GM18867 (cell line): ENCODE measurements at regions not wholly inside any gene's neighbourhood (a gene's known extent, or its start where the extent isn't known, plus 50 kb on each side); places are given as distances from the start of the nearest gene placed in this dataset.

Experiments used
- ATAC-seq: cut with Tn5 transposase; IDR thresholded peaks from one replicate; pipeline ENCODE4 v1.9.1; 2021; ENCODE audit warnings: mild to moderate bottlenecking, moderate library complexity; ENCODE audit not compliant: unreplicated experiment

DNA sequence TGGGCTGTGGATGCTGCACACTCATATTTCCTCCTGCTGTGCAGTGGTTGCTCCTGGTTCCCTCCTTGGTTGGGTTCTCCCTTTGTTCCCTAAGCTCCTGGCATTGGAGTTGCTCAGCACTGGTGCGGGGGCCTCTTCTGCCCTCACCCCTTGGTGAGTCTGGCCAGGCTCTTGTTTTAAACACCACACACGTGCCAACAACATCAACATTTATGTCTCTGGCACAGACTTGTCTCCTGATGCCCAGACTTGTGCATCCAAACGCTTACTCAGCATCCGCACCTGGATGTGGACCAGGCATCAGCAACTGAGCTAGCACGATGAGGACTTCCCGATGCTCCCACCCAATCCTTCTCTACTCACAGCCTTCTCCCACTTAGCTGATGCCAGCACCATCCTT, 627.6 kb downstream of the NPHP4 start:
- no peak for ATAC-seq

DNA sequence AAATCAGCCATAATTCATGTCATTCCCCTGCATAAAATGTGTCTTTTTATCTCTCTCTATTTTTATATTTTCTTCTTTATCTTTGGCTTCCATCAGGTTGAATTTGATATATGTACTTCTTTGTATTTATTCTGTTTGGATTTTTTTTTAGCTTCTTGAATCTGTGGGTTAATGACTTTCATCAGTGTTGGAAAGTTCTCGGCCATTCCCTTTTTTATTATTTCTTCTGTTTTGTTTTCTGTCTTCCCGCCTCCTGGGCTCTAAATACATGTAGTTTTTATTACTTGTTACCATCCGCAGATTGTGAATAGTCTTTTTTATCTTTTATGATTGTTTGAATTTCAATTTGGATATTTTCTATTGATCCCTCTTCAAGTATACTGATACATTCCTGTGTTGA, 637.5 kb downstream of the NPHP4 start:
- no peak for ATAC-seq

DNA sequence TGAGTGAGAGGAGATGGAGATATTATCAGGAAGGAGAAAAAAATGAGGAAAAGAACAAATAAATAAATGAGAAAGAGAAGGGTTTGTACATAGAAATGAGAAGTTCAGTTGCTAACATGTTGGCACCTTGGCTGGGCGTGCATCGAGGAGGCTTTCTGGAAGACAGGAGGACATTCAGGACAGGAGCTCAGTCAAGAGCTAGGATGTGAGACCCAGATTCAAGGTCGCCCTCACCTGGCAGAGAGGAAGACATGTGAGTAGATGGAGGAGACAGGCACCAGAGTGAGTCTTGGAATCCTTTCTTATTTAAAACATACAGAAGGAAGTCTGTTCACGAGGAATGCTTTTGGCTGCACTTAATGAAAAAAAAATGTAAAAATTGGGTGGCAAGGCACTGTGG, 640.9 kb downstream of the NPHP4 start:
- ATAC-seq: no peak

DNA sequence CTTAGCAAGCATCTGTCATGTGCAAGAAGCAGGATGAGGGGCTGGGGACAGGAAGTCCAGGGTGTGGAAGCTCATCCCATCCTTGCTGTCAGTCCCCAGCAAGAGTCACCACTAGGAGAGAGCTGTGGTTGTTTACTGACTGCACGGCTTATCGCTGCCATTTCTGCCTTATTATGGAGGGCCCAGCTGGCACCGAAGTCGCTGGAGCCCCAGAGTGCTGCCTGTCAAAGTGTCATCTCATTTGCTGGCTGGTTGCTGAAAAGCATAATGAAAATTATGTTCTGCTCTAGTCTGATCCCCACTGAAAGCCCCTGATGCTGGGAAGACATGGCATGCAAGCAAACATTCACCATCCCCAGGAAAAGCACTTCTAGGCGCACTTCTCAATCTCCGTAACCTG, 642.7 kb downstream of the NPHP4 start:
- ATAC-seq: no peak

DNA sequence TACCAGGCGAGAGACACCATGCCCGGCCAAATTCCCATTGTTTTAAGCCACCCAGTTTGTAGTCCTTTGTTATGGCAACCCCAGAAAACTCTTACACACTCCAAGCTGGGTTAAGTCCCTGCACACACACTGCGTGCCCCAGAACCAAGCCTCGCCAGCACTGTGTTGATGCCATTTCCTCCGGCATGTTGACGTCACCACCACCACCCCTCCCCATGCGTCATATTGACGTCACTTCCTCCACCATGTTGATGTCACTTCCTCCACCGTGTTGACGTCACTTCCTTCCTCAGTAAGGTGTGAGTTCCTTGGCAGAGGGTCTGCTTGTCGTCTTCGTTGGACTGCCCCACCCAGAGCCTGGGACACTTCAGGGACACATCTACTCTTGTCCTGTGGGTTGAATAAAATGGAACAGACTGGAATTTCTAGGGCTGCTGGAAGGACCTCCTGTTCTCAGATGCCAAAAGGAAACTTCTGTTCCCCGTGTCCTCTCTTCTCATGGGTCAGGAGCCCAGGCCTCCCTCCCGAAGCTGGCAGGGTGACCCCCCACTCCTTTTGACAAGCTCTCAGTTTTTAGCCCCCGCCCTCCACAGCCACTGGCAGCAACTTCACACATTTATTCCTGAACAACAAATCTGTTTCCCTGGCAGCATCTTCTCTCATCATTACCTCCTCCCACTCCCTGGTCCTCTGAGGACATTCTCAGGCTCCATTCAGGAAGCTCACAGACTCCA, 643.3 kb downstream of the NPHP4 start:
- no peak for ATAC-seq

DNA sequence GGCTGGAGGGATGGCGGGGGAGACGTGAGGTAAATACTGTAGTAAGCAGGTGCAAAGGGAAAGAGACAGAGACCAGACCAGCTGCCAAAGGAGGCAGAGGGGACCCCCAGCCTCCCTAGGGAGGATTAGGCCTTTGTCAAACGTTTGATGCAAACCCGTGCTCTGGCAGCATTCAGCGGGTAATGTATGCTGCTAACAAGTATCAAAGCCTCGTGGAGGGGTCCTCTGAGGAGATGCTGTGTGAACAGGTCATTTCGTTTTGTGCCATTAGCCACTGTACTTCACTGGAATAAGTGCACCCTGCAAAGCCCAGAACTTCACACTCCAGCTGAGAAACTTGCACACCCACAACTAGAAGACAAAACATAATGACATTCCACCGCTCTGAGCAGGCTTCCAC, 644.5 kb downstream of the NPHP4 start:
- ATAC-seq: no peak

DNA sequence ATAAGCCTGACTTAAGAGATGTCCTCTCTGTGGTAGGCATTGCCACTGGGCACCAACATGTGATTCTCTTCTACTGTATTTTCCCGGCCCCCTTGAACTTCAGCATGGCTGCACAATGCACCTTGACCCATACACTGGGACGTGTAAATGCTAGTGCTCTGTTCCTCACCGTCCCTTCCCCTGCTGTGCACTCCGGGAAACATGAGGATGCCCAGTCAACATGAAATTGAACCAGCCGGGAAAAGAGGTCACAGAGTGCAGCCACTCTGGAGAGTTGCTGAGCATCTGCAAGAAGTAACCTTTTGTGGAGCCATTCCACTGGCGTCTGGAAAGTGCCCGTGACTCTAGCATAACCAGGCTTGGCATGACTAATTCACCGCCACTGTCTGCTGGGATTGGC, 646.7 kb downstream of the NPHP4 start:
- ATAC-seq: no peak

DNA sequence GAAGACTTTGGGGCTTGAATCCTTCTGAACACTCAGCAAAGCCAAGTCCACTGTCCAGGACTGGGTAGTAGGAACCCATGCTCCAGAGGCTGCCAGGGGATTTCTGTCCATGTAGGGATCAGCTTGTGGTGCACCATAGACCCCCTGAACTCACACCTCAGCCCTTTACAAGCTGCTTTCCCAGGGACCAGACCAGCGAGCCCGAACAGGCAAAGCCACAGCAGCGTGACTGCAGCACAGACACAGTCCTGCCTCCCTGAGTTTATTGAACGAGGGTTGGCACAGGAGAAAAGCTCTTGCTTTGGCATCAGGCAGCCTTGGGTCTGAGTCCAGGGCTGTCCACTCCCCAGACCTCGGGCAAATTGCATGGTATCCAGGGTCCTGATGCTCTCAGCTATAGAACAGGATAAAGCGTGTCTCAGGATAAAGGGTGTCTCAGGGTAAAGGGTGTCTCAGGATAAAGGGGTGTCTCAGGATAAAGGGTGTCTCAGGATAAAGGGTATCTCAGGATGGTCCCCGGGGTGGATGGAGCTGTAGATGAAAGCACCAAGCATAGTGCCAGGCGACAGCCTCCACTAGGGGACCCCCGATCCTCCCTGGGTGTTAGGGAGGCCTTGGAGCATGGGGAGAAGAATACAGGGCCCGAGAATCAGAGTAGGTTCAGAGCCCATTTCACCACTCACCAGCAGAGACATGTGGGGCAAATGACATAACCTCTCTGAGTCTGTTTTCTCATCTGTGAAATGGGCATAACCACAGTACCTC, 648.8 kb downstream of the NPHP4 start:
- no peak for ATAC-seq

DNA sequence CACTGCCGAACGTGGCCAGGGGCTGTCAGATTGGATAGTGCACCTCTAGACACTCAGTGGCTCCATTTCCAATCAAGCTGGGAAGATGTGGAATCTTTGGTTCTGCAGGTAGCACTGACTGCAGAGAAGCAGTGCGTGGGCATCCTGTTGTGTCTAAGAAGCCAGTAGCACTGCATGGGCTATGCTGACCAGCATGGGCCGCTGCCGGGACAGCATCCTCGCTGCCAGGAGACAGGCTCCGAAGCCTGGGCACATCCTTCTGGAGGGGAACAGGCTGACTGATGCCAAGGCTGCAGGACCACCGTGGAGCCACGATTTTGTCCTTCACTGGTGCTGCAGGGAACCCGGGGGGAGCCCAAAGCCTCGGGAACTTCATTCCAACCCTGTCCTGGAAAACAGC, 649.4 kb downstream of the NPHP4 start:
- no peak for ATAC-seq

DNA sequence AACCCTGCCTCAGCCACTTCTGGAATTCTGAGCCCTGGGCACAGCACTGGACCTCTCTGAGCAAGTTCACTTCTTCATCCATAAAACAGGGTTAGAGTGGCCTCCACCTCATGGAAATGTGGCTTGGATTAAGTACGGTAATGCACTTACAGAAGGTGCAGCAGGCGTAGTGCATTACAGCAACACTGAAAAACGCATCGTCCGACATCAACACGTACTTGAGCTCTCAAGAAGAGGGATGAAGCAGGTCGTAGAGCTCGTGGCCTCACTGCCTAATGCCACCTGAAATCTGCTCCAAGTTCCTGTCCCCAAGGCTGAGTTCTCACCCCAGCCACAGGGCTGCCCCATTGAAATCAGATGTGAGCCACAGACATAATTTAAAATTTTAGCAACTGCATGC, 650.1 kb downstream of the NPHP4 start:
- ATAC-seq: no peak

DNA sequence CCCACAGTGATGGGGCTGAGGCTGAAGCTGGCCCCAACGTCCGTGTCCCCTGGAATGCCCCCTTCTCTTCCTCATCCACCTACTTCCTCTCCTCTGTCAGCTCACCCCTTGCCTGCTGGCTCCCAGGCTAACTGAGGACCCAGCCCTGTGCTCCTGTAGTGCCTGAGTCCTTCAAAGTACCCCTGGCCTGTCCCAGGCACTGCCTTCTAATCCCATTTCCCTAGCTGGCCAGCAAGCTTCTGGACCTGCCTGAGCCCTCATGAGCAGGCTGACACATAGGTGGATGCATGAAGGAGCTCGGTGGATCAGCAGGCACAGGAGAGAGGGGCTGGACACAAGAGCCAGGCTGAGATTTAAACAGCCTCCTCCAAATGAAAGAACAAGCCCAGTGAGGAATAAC, 650.8 kb downstream of the NPHP4 start:
- ATAC-seq: no peak

DNA sequence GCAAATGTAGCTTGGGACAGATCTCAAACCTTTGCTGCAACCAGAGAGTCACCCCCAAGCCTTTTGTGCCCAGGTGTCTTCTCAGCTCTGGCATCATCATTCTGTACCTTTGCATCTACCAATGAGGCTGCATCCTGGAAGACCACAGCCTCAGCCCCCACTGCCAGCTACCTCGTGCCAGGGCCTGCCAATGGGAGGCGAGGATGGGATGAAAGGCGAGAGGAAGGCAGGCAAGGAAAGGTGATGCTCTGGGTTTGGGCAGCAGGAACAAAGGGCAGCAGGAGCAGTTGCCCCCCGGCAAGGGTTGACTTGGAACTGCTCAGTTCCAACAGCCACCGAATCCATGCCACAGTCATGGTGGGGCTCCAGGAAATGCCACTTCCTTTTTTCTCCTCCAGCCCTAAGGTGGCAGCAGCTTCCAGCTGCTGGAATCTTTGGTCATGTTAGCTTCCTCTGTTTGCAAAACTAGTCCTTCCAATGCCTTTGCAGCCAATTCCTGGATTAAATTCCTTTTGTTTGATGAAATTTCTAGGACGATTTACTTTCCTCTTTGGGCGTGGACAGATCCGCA, 651.6 kb downstream of the NPHP4 start:
- no peak for ATAC-seq

DNA sequence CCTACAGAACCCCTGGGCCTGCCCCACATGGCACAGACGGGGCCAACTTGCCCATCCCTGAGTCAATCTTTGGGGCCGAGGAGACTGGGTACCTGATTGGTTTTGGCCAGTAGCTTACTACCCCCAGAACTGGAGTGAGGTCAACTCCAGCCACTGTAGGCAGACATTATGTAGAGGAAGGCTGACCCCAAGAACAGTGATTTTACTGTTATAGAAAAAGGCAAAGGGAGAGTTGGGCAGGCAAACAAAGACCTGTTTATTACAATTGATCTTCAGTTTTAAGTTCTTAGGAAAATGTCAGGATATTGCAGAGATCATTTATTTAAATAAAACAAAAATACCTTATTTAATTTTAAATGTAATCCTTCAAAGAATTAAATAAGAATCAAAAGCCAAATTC, 653.8 kb downstream of the NPHP4 start:
- ATAC-seq: no peak

DNA sequence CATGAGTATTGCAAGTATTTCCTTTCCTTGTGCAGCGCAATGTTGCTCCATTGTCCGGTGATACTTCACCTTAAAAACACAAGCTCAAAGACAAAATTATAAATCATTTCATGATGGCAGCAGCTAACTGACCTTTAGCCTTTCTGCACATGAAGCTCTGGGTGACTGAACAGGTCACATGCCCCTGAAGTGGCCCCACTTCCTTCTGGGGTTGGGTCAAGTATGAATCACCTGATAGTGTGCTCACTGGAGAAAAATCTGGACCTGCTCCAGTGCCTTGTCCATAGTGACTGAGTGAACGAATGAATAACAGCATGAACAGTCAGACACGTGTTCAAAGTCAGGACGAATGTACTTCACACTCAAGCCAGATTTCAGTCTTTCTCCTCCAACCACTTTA, 658.9 kb downstream of the NPHP4 start:
- no peak for ATAC-seq

DNA sequence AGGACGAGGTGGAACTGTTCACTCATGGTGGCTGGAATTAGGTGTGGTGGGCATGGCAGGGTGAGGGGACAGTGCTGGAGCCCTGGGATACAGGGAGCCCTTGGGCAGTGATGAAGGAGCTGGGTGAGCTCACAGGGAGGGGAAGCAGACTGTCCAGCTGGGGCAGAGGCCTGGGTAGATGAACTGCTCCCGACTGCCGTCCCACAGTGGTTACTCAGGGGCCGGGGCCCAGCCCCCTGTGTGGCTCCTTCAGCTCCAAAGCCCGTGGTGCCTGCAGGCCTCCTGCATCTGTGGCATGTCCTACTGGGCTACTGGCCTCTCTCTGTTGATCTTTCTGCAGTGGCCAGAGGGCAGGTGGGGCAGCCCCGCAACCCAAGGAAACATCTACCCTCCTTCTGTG, 661.1 kb downstream of the NPHP4 start:
- no peak for ATAC-seq

DNA sequence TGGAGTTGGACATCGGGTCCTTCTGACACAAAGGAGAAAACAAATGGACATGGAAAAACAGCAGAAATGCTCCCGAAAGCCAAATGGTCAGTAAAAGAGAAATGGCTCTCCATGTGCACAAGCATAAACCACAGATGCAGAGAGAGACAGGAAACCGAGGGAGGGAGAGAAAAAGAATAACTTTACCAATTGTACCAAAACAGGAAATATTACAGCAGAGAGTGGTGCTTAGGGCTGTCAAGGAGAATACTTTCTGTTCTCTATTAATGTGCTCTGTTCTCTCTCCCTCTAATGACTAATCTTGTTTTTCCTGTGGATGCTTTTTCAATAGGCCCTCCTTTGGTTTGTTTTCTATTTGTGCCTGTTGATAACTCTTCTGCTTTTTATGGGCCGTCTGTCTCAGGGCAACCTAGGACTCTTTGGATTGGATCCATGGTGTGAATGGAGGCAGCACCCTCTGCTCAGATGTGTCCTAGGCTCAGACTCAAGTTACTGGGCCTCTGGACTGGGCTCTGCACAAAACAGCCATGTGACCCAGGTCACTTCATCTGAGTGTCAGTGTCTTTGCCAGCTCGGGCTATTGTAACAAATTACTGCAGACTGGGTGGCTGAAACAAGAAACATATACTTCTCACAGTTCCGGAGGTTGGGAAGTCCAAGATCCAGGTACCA, 663.0 kb downstream of the NPHP4 start:
- ATAC-seq: no peak

DNA sequence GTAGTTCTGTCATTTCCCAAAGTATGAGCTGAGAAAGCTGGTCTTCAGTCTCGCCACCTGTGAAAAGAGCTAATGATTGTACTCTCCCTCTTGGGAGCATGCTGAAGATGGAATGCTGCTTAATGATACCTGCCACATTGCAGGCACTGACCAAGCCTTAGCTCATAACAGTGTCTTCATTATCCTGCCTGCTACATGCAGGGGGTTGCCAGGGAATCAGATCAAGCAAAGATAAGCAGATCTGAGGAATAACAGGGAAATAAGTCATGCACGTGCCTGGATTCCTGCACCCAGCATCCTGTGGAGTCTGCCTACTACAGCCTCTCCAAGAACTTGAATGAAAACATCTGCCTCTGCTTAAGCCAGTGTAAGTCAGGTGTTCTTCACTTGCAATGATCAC, 667.3 kb downstream of the NPHP4 start:
- no peak for ATAC-seq

DNA sequence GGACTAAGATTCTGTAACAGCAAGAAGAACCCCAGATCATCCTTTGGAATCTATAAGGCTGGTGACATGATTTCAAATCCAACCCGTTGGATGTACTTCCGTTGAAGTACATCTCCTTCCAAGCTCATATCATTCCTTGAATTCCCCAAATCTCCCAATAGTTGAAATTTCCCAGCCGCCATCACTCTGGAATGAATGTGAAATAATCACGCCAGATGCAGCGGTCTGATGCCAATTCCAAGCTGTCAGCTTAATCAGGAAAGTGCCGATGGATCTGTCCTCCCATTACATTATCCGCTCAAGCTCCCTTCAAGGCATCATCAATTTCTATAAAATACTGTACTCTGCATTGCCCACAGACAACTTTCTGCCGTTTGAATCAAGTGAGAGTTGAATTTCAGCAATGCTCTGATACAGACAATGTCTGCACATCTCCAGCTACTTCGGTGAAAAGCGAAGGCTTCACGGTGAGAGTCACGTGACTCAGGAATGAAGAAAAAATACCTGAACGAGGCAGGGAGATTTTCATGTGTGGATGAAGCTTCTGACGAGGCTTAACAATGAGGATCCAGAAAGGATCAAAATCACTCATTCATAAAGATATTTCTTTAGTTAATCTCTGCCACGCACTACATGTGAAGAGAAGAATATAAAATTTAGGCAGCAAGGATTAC, 663.9 kb downstream of the AJAP1 start:
- ATAC-seq: no peak

DNA sequence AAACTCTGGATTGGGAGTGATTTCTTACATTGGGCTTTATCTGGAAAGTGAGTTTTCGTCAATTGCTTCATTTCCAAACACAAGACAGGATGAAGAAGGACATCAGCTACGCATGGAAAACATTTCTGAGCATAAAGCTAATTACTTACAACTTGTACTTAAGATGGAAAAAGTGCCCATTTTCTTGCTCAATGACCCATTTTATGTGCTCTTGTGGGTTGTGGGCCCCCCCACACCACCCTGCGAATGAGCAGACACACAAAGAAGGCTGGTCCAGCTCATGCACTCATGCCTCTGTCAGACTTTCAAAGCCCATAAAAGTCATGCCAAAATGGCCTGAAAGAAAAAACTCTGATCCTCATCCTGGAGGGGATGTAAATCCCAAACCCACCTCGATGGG, 663.0 kb downstream of the AJAP1 start:
- no peak for ATAC-seq

DNA sequence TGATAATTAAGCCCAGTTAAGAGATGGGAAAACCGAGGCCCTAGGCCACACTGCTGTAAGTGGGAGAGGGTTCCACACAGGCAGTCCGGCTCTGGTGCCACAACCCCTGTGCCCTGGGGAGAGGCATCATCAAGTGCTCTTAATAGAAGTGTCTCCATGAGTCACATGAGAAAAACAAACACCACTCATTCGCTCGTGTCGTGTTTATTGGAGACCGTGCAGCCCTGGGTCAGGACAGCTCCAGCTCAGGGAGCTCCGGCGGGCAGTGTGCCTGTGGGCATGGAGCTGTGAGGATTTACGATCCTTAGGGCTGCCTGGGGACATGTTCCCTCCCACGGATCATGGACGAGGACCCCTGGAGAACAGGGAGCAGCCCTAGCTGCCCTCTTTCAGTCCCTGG, 658.5 kb downstream of the AJAP1 start:
- ATAC-seq: no peak

DNA sequence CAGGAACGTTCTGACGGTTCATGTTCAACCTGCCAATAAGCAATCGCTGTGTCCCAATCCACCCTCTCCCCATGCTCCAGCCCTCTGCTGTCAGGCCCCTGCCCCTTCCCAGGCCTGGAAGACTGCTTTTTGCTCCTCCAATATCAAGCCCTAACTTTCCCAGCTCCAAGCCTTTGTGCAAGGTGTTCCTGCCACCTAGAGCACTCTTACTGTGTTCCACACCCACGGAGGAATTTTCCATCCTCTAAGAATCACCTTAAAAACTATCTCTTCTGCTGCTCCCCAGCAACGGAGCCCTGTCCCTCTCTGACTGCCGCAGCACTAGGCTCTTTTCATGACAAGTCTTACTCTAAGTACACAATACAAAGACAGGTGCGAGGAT, 657.9 kb downstream of the AJAP1 start:
- ATAC-seq: no peak
